ENCODE measurements at regions not wholly inside any gene's neighbourhood (a gene's known extent, or its start where the extent isn't known, plus 50 kb on each side); places are given as distances from the start of the nearest gene placed in this dataset.

- TF ChIP-seq CTCF (IDR thresholded peaks at IDR 0.05) = no peak
These were observed 498.8 kb upstream of the API5 start for GRCh38 chr11:42812960-42813359.

- no peak for TF ChIP-seq CTCF (IDR thresholded peaks at IDR 0.05)
These were observed 495.3 kb upstream of the API5 start for GRCh38 chr11:42816471-42816870.

GRCh38 chr11:42819126-42819525 is 492.7 kb upstream of the API5 start:
- TF ChIP-seq CTCF (IDR thresholded peaks at IDR 0.05) = no peak

- no peak for TF ChIP-seq CTCF (IDR thresholded peaks at IDR 0.05)
These were observed 488.2 kb upstream of the API5 start for GRCh38 chr11:42823546-42823945.

GRCh38 chr11:42824067-42824466 is 487.7 kb upstream of the API5 start:
- TF ChIP-seq CTCF (IDR thresholded peaks at IDR 0.05) = no peak

- no peak for TF ChIP-seq CTCF (IDR thresholded peaks at IDR 0.05)
These were observed 486.2 kb upstream of the API5 start for GRCh38 chr11:42825598-42825997.

GRCh38 chr11:42827845-42828244 is 484.0 kb upstream of the API5 start:
- no peak for TF ChIP-seq CTCF (IDR thresholded peaks at IDR 0.05)

GRCh38 chr11:42837994-42838393 is 473.8 kb upstream of the API5 start:
- no peak for TF ChIP-seq CTCF (IDR thresholded peaks at IDR 0.05)

Measured in LNCAP (cell line).